GM21390 (cell line): ENCODE measurements at regions not wholly inside any gene's neighbourhood (a gene's known extent, or its start where the extent isn't known, plus 50 kb on each side); places are given as distances from the start of the nearest gene placed in this dataset.
"Not testable (repeated sequence)": the region's sequence is repeated elsewhere in the genome, so short reads cannot be mapped to it uniquely, and the experiment has no call there.

ENCODE experiments used
- ATAC-seq: cut with Tn5 transposase; IDR thresholded peaks from one replicate; pipeline ENCODE4 v1.9.1; 2021; ENCODE audit not compliant: unreplicated experiment

DNA sequence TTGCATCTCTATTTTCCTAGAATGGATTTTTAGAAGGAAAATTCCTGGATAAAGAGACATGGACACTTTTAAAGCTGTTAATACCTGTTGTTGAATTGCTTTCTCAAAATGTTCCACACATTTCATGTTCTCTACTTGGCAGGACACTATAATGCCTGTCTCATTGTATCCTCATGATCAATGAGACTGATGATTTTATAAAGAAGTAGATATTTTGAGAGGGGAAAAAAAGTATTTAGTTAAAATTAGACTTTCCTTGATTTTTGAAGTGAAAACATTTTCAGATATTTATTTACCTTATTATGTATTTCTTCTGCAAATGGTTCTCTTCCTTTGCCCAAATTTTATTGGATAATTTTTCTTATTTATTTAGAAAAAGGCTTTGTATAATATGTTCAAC is 242.5 kb downstream of the MYCN start:
- no peak for ATAC-seq

DNA sequence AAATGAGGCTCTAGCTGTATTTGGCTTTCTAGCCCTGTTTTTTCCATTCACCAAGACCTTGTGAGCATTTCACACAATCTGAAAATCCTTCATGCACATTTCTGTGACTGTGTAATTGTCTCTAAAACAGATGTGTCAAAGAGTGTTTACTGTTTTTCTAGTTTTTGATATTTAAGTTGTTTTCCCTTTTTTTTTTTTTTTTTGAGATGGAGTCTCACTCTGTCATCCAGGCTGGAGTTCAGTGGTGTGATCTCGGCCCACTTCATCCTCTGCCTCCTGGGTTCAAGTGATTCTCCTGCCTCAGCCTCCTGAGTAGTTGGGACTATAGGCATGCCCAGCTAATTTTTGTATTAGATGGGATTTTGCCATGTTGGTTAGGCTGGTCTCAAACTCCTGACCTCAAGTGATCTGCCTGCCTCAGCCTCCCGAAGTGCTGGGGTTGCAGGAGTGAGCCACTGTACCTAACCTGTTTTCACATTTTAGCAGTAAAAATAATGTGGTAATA is 242.0 kb downstream of the MYCN start:
- ATAC-seq: not testable (repeated sequence)

DNA sequence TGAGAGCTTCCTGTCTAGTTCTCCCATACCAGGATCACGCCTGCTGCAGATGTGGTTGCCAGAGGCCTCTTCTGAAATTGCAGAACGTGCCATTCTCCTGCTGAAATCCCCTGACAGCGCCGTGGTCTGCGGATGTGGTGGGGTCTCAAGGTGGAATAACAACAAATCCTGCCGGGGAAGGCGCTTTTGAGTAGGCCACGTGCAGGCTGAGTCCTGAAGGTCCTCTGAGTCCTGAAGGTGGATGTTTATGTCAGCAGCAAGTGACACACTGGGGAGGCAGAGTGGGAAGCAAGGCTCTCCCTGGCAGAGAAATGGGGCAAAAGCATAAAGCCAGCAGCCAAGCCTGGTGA is 241.4 kb downstream of the MYCN start:
- no peak for ATAC-seq

DNA sequence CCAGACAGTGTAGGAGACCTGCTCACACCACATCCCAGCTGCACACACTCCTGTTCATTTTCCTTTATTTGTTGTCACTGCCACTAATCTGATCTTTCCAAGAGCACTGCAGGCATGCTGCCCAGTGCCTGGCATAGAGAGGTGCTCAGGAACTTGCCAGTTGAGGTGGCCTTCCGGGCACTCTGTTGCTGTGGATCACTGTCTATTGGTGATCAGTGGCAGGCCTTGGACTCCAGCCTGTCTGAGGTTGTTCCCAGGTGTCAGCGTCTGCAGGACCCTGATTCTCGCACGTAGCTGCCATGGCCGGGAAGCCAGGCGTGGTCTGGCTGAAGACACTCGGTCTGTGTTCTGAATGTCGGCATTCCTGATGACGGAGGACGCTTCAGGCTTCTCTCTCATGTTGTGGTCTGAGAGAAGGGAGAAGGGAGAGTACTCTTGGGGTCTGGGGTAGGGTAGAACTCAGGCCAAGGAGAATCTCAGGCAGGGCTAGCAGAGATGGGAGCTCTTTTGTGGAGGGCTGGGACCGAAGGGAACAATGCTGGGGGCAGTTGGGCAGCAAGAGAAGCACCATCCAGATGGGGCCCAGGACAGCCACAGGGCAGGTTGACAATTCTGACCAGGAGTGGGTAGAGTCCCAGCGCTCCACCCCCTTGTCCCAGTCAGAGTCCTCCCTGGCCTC is 240.9 kb downstream of the MYCN start:
- ATAC-seq: no peak

DNA sequence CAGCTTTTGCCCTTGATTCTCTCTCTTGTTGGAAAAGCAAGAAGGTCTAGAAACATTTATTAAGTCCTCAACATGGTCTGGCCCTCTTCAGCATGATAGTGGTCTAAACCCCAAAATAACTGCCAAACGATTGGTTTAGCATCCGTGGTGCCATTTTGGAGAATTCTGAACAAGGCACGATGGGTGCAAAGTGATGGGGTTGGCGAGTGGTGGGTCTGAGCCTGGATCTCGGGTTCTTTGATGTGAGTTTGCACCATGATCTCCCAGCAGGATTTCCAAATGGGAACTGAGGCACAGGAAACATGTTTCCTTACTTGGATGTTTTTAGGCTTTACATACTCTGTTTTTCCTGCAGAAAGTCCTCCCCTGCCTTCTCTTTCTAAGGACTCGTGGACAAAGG is 240.3 kb downstream of the MYCN start:
- ATAC-seq: no peak

DNA sequence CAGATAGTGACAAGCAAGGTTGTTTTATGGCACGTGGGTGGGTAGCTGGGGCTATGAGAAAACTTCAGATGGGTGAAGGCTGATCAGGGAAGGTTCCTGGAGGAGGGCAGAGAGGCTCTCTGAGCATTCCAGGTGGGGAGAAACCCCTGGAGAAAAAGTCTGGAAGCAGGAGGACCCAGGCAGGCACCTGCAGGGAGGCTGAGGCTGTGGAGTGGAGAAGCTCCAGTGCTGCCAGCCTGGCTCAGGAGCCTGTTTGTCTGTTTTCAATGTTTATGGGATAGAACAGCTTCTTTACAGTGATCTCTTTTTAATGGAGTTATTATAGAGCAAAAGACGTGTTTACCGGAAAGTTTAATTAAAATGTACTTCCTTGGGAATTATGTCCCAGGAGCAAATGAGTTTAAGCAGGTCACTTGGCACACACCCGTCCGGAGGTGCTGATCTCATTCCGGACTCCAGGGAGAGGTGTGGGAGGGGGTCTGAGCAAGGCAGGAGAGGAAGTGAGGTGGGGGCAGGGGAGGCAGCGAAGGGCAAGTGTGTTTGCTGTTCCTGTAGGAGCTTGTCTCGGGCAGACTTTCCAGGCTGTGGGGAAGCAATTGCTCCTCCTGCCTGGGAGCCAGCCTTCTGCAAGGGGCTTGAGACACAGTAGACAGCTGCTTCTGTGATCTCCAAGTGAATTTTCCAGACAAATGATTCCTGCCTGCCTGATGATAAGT is 239.5 kb downstream of the MYCN start:
- ATAC-seq: no peak

DNA sequence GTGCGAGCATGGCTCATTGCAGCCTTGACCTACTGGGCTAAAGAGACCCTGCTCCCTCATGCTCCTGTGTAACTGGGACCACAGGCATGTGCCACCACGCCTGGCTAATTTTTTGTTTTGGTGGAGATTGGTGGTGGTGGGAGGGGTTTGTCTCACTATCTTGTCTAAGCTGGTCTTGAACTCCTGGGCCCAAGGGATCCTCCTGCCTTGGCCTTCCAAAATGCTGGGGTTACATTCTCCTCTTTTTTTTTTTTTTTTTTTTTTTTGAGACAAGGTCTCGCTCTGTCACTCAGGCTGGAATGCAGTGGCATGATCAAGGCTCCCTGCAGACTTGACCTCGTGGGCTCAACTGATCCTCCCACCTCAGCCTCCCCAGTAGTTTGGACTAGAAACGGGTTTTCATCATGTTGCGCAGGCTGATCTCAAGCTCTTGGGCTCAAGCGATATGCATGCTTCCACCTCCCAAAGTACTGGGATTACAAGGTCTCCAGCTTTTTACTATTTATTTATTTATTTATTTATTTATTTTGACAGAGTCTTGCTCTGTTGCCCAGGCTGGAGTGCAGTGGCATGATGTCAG is 238.3 kb downstream of the MYCN start:
- no peak for ATAC-seq

- ATAC-seq: no peak
Measured at GRCh38 chr2:16177671-16178180, 237.4 kb downstream of the MYCN start.

DNA sequence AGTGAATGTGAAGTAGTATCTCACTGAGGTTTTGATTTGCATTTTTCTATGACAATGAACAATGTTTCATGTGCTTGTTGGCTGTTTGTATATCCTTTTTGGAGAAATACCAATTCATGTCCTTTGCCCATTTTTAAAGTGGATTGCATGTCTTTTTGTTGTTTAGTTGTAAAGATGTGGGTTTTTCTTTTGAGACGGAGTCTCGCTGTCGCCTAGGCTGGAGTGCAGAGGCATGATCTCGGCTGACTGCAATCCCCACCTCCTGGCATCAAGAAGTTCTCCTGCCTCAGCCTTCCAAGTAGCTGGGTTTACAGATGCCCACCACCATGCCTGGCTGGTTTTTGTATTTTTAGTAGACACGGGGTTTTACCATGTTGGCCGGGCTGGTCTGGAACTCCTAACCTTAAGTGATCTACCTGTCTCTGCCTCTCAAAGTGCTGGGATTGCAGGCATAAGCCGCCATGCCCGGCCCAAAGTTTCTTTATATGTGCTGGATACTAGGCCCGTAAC is 236.7 kb downstream of the MYCN start:
- no peak for ATAC-seq

GRCh38 chr2:16175247-16175825 is 235.0 kb downstream of the MYCN start:
- ATAC-seq: no peak

DNA sequence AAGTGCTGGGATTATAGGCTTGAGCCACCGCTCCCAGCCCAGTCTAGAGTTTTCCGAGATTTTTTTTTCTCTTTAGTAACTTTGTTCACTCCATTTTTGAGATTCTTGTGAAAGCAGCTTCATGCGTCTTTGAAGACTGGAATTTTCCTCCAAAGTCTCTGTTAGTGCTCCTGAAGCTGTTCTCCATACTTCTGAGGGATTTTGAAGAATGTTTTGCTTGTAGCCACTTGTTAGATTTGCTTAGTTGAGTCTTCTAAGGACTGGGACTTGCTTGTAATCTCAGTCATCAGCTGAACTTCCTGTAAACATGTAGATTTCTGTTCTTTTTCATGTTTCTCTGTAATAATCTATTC is 234.3 kb downstream of the MYCN start:
- no peak for ATAC-seq

DNA sequence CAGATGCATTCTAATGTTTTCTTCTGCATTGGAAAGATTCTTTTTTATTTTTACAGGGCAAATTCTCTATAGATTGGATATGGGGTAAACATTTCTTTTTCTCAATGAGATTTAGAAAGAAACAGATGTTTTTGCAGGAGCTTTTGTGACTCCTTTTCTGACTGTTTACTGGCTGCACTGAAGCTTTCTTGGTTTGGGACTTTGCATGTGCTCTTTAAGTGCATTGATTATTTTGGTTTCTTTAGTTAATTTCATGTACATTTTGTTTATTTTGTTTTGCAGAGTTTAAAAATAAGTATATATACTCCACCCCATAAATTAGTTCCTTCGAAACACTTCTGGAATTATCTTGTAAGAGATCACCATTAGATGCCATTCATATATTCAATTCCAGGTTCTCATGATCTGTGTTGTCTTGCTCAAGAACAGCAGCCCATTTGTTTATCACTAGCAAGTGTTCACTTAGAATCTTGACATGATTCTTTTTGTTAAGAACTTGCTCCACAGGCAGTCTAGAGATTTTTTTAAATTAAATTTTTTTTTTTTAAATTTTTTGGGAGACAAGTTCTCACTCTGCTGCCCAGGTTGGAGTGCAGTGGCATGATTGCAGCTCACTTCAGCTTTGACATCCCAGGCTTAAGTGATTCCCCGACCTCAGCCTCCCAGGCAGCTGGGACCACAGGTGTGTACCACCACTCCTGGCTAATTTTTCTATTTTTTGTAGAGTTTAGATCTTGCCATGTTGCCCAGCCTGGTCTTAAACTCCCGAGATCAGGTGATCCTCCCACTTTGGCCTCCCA is 233.7 kb downstream of the MYCN start:
- ATAC-seq: no peak

DNA sequence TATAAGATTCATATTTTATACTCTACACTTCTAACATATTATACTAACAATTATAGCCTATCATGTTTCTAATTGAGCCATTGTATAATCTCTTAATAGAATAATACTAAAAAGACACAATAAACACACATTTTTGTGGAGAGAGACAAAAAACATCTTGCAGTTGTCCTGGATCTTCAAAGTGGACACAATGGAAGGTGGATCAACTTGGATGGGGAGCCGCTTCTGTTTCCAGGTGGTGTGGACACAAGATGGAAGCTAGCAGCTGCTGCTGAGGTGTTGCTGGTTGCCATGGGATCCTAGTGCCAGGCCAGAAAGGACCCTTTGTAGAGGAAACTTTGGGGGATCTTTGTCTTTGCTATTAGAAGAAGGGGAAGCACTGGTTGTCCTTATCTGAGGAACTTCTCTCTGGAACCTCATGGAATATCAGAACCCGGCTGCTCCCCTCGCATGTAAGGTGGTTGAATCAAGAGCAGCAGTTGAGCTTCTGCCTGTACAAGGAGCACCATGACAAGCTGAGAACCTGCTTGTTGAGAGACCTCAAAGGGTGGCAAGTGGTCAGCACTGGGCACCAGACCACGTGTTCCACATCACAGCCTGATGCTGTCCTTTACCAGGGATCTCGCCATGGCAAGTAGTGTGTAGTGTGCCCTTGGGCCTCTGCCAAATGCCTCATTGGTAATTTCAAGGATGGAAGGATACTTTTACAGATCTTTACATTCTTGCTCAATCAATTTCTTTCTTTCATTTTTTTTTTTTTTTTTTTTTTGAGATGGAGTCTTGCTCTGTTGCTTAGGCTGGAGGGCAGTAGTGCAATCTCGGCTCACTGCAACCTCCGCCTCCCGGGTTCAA is 232.2 kb downstream of the MYCN start:
- ATAC-seq: no peak

DNA sequence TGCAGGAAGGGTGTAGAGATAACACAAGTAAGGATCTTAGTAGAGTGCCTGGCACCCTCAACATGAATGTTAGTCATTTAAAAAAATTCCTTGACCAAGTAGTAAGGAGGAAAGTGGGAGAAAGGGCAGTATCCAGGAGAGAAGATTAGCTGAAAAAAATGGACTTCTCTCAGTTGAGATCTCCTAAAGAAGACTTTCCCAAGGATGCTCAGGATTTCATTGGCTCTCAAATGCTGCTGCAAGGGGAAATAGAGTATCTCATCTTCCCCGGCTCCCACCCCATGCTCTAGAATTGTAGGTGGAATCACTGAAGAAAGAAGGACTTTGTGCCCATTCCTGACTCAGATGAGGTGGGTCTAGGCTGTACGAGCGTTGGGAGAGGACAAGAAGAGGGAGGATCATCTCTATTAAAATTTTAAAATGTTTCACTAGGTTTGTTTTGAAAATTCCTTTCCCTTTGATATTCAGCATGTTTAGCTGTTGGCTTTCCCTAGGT is 231.1 kb downstream of the MYCN start:
- no peak for ATAC-seq

DNA sequence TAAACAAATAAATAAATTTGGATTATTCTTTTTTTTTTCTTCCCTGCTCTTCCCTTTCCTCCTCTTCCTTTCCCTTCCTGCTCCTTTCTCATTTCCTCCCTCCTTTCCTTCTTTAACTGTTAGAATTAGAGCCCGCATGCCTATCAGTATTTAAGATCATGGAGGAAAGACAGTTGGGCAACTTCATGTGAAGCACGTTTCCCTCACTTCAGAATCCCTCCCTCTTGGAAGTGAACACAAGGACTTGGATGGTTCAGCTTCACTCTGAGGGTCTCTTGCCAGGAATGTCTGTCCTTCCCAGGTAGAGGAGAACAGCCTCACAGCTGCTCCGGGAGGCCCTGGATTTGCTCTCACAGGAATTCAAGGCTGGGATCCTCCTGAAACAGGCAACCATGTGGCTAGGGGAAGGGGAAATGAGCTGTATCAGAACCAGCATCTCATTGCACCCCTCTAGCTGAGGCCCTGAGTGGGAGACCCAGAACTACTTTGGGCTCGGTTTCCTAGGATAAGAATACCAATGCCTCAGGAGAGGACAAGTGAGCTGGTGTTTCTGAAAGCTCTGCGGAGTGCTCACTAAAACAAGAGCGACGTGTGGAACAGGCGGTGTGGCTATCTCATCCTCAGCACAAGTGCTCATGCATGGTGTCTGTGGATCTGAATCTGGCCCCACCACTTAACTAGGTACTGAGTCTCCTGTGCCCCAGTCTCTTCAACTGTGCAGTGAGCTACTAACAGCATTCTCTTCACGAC is 230.5 kb downstream of the MYCN start:
- no peak for ATAC-seq

GRCh38 chr2:16169381-16169960 is 229.1 kb downstream of the MYCN start:
- no peak for ATAC-seq

DNA sequence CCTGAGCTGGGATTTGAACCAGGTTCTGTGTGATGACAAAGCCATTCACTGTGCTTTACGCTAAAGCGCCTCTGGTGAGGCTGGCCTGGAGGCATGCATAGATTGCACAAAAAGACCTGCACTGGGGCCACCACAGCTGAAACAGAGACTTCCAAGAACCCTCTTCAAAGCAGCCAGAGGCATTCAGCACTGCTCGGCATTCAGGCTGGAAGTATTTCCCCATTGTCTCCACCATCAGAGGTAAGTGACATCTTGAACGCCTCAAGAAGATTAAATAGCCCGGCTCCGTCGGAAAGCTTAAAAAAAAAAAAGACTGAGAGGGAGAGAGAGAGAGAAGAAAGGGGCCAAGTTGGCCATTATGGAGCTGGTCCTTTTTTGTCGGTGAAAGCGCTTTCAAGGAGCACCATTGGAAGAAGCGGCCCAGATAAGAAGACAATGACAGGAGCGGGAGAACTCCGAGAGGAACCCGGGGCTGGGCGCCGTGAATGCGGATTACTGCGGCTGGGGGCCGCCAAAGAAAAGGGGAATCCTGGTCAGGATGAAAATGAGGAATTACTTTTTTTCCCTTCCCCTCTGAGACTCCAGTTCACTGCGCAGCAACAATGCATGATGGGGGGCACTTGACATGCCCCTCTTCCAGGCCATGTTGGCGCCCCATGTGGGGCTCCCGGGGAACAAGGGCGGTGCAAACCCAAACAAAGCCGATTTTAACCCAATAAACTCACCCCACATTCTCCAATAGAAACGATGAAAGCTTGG is 228.3 kb downstream of the MYCN start:
- ATAC-seq: no peak

DNA sequence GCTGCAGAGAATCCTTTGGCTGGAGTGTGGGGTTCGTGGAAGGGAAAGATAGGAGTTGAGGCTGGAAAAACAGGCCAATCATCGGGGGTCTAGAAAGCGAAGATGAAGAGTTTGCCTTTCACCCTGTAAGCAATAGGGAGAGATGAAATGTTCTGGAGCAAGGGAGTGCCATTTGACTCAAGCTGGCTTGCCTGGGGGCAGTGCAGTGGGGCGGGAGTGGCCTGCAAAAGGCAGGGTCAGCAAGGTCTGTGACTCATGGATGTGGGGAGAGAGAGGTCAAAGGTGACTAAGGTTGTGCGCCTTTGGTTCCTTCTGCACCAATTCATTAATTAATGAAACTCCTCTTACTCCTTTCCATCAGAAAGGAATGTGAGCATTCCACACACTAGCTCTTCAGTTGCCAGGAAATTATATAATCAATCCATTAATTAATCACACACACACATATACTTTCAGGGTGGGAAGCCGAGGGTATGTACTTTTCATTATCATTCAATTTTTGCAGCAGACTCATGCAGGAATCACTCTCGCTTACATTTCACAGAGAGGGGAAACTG is 227.6 kb downstream of the MYCN start:
- no peak for ATAC-seq
